Dendritic cell treated with granulocyte-macrophage colony-stimulating factor and Interleukin-4, amounts not matched to agents 40 ng/mL and 50 ng/mL, for 4 days (primary cell): ENCODE measurements at regions not wholly inside any gene's neighbourhood (a gene's known extent, or its start where the extent isn't known, plus 50 kb on each side); places are given as distances from the start of the nearest gene placed in this dataset.
"Not testable (repeated sequence)": the region's sequence is repeated elsewhere in the genome, so short reads cannot be mapped to it uniquely, and the experiment has no call there.

Experiments
- H3K27ac Mint-ChIP-seq: one replicate; pipeline ENCODE4 v1.8.0; 2022; ENCODE audit warnings: mild to moderate bottlenecking, mixed read lengths
- H3K27me3 Mint-ChIP-seq: one replicate; pipeline ENCODE4 v1.8.0; 2022; ENCODE audit warnings: mild to moderate bottlenecking, mixed read lengths
- H3K36me3 Mint-ChIP-seq: one replicate; pipeline ENCODE4 v1.8.0; 2022; ENCODE audit warnings: low read depth, mixed read lengths
- H3K4me1 Mint-ChIP-seq: one replicate; pipeline ENCODE4 v1.8.0; 2022; ENCODE audit warnings: low read depth, mixed read lengths
- H3K4me3 Mint-ChIP-seq: one replicate; pipeline ENCODE4 v1.8.0; 2022; ENCODE audit warnings: mild to moderate bottlenecking, moderate library complexity, mixed read lengths
- H3K9me3 Mint-ChIP-seq: one replicate; pipeline ENCODE4 v1.8.0; 2022; ENCODE audit warnings: mixed read lengths
- intact Hi-C: fragments of 100-400 bp; cut with micrococcal nuclease; formaldehyde crosslinking; loops from one replicate; pipeline ENCODE4 v1.15.0; 2022

DNA sequence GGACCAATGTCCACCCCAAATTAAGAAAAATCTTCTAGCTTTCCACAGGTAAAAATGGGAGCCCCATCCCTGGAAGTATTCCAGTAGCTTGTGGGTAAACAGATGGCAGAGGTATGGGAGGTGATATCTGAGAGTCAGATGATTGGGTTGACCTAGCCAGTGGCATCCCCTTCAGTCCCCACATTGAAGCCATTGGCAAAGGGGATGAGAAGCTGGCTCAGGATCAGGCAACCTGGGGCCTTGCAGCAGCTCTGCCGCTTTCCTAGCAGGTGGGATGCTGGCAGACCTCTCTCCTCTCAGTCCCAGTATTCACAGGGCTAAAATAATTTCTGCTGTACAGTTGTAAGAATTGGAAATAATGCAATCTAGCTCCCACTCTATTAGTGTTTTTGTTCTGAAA lies 108.9 kb upstream of the KCNG1 start:
- intact Hi-C loops = no loop called here
- Mint-ChIP-seq H3K27ac (no peak overlapping the region), H3K27me3 (peaks cover 7% of the 10 kb centered on the region), H3K4me1 (no peaks in the 10 kb centered on the region), H3K36me3 (no peaks in the 10 kb centered on the region), H3K9me3 (no peaks in the 10 kb centered on the region), H3K4me3 (no peak overlapping the region)

DNA sequence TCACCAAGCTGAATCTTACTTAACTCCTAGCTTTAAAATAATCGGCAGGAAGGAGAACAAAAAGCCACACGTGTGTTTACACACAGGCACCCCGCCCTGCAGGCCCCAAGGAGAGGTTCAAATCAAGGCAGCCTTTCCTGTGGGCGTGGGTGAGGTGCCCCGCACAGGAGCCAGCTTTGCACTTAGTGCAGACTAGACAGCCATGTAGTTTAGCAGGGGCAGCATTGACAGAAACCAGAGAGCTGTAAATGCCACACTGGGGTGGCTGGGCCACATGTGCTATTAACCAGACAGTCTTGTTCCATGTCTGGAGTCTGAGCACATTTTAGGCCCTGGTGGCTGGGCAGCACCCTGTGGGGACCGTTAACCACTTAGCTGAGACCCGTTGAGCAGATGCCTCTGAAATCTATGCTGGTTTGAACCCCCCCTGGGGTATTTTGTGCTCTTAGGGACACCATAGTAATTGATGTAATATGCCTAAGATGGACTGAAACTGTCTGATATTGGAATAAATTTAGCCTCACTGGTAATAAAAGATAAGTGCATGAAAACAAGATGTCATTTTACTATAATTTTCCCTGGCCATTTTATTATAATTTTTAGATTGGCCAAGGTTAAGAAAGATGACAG lies 106.4 kb upstream of the KCNG1 start:
- no peaks in the 10 kb centered on the region for H3K4me1 Mint-ChIP-seq
- intact Hi-C loops = no loop called here
- no peaks in the 10 kb centered on the region for H3K9me3 Mint-ChIP-seq
- no peak overlapping the region for H3K27ac Mint-ChIP-seq
- H3K27me3 Mint-ChIP-seq = peaks cover 14% of the 10 kb centered on the region
- H3K4me3 Mint-ChIP-seq = no peak overlapping the region
- H3K36me3 Mint-ChIP-seq = no peaks in the 10 kb centered on the region

DNA sequence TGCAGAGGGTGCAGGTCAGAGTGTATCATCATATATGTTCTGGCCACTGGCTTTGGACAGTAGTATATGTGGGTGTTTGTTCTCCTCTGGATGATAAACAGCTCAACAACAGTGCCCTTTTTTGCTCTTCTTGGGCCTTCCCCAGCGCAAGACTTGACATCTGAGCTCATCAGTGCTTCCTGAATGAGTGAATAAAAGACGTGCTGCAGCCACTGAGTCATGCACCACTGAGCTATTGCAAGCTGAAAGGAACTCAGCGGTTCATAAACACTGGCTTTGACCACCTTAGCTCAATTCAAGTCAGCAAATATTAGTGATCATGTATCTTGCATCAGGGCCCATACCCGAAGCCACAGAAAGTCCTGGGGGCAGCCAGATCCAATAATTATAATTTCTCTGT lies 105.3 kb upstream of the KCNG1 start:
- Mint-ChIP-seq H3K27ac (no peak overlapping the region), H3K27me3 (peaks cover 12% of the 10 kb centered on the region), H3K36me3 (no peaks in the 10 kb centered on the region), H3K9me3 (no peaks in the 10 kb centered on the region), H3K4me3 (no peak overlapping the region), H3K4me1 (no peaks in the 10 kb centered on the region)
- intact Hi-C loops = no loop called here

DNA sequence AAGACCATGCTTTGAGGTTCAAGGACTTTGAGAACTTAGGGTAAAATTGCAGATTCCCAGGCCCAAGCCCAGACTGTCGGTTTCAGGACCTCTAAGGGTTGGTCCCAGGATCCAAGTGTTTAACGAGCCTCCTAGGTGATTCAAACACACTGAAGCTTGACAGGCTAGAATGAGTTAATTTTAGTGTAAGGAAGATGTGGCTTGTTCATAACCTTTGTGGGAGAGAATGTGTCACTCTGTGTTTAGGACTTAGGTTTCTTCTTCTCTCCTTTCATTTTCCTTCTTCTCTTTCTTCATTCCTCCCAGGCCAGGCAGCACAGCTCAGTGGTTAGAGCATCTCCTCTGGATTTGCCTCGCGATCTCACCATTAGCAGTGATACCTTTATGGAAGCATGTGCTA lies 104.8 kb upstream of the KCNG1 start:
- H3K4me1 Mint-ChIP-seq = no peaks in the 10 kb centered on the region
- H3K27ac Mint-ChIP-seq = no peak overlapping the region
- peaks cover 13% of the 10 kb centered on the region for H3K27me3 Mint-ChIP-seq
- intact Hi-C loops = no loop called here
- no peaks in the 10 kb centered on the region for H3K36me3 Mint-ChIP-seq
- H3K9me3 Mint-ChIP-seq = no peaks in the 10 kb centered on the region
- no peak overlapping the region for H3K4me3 Mint-ChIP-seq

DNA sequence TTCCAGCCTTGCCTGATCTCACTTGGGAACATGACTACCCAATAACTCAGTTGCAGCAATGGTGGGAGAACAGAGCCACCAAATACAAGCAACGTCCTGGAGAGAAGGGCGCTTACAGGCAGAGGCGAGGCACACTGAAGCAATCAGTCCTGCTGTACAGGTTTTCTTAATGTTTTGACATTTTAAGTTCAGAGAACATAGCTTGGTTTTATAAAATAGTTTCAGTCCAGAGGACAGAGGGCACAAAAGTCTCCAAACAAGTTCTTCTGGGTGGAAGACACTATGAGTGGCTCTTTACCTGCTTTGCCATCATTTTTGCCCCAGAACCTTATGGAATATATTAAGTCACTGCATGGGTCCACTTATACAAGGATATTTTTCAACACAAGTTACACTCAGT lies 103.4 kb upstream of the KCNG1 start:
- Mint-ChIP-seq H3K27me3 (peaks cover 20% of the 10 kb centered on the region), H3K36me3 (no peaks in the 10 kb centered on the region)

DNA sequence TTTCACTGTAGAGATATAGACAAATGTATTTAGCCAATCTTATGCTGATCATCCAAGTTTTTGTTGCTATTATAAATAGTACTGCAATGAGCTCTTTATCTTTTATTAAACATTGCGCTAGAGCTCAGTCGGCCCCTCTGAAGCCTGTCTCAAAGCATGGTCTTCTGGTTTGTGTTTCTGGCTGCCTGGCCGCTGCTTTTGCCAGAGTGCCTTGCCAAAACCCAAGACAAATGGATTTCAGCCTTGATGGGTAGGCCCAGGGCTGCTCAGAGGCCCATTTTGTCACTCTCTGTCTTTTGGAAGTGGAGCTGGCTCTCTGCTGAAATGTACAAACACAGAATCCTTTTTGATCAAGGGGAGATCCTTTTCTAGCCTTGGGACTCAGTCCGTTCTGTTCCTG lies 102.9 kb upstream of the KCNG1 start:
- peaks cover 20% of the 10 kb centered on the region for H3K27me3 Mint-ChIP-seq
- no peak overlapping the region for H3K27ac Mint-ChIP-seq
- H3K4me1 Mint-ChIP-seq = no peaks in the 10 kb centered on the region
- intact Hi-C loops = no loop called here
- no peaks in the 10 kb centered on the region for H3K36me3 Mint-ChIP-seq
- no peaks in the 10 kb centered on the region for H3K9me3 Mint-ChIP-seq
- no peak overlapping the region for H3K4me3 Mint-ChIP-seq

More for the DNA sequence above, 103.4 kb upstream of the KCNG1 start:
- intact Hi-C loops = no loop called here
- Mint-ChIP-seq H3K4me1 (no peaks in the 10 kb centered on the region), H3K4me3 (no peak overlapping the region), H3K27ac (no peak overlapping the region), H3K9me3 (no peaks in the 10 kb centered on the region)

DNA sequence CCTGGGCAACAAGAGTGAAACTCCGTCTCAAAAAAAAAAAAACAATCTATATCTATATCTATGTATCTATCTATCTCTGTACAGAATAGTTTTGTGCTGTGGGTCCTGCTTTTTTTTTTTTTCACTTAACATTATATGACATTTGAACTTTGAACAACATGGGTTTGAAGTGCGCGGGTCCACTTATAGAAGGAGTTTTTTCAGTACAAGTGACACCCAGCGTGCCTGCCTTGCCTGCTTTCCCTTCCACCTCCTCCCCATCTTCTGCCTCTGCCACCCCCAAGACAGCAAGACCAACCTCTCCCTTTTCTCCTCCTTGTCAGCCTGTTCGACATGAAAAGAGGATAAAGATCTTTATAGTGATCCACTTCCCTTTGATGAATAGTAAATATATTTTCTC lies 102.2 kb upstream of the KCNG1 start:
- H3K9me3 Mint-ChIP-seq = no peaks in the 10 kb centered on the region
- peaks cover 19% of the 10 kb centered on the region for H3K27me3 Mint-ChIP-seq
- no peaks in the 10 kb centered on the region for H3K36me3 Mint-ChIP-seq
- H3K27ac Mint-ChIP-seq = no peak overlapping the region
- H3K4me3 Mint-ChIP-seq = no peak overlapping the region
- intact Hi-C loops = no loop called here
- H3K4me1 Mint-ChIP-seq = no peaks in the 10 kb centered on the region

DNA sequence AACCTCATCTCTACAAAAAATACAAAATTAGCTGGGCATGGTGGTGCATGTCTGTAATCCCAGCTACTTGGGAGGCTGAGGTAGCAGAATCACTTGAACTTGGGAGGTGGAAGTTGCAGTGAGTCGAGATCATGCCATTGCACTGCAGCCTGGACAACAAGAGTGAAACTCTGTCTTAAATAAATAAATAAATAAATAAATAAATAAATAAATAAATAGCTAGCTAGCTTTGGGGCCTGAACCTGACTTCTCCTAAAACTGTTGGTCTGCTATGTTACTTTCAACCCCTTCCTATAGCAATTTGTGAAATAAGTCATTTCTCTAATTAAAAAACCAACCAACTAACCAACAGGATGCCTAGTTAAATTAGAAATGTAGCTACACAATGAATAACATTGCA lies 101.0 kb upstream of the KCNG1 start:
- H3K36me3 Mint-ChIP-seq, H3K27ac Mint-ChIP-seq, H3K9me3 Mint-ChIP-seq, intact Hi-C loops, H3K4me3 Mint-ChIP-seq, H3K4me1 Mint-ChIP-seq: not testable (repeated sequence)
- H3K27me3 Mint-ChIP-seq = peaks cover 21% of the 10 kb centered on the region

DNA sequence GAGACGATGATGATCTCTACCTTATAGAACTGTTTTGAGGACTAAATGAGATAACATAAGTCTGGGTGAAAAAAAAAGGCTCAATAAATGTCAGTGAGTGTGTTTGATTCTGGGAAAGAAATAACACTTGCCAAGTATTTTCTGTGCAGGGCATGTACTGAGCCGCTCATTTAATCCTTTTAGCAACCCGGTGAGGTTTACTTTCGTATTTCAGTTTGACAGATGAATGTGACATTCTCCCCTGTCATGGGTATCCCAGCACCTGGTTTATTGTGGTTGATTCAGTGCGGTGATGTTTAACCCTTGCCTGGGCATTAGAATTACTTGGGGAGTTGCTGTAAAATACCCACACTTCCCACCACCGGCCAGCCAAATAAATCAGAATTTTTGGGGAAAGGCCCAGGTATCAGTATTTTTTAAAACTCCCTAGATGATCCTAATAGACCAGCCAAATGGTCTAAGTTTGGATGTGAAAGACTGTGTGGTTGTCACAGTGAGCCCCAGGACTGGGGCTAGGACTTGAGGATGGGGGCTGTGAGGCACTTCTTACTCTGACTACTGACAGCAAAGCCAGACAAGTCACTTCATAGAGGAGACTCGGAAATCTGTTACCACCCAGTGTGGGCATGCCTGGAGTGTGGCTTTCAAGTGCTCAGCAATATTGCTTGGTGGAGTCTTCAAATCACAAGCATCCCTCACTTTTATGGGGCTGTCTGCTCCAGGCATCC lies 100.2 kb upstream of the KCNG1 start:
- Mint-ChIP-seq H3K4me1 (no peaks in the 10 kb centered on the region), H3K27ac (no peak overlapping the region), H3K4me3 (no peak overlapping the region), H3K9me3 (no peaks in the 10 kb centered on the region), H3K36me3 (no peaks in the 10 kb centered on the region), H3K27me3 (peaks cover 21% of the 10 kb centered on the region)
- intact Hi-C loops = no loop called here

DNA sequence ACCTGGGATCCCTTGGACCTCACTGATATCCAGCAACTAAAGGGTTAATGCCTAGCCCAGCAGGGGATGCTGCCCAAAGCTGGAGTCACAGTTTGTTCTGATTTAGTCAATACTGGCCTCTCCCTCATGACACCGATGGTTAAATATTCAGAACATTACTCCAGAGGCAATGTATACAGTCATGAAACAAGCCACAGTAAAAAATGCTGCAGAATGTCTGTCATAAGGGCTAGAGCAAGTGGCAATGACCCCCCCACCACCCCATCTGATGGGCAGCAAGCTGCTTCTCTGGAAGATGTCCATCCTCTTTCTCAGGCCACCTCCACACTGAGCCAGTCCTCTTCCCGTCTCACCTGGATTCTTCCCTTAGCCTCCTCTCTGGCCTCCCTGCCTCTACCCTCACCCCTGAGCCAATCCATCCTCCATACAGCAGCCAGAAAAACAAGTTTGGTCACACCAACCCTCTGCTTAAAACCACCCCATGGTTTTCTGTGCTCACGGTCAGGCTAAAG lies 99.0 kb upstream of the KCNG1 start:
- H3K27ac Mint-ChIP-seq = no peak overlapping the region
- no peak overlapping the region for H3K4me3 Mint-ChIP-seq
- no peaks in the 10 kb centered on the region for H3K9me3 Mint-ChIP-seq
- no peaks in the 10 kb centered on the region for H3K4me1 Mint-ChIP-seq
- intact Hi-C loops = no loop called here
- H3K36me3 Mint-ChIP-seq = no peaks in the 10 kb centered on the region
- peaks cover 21% of the 10 kb centered on the region for H3K27me3 Mint-ChIP-seq

DNA sequence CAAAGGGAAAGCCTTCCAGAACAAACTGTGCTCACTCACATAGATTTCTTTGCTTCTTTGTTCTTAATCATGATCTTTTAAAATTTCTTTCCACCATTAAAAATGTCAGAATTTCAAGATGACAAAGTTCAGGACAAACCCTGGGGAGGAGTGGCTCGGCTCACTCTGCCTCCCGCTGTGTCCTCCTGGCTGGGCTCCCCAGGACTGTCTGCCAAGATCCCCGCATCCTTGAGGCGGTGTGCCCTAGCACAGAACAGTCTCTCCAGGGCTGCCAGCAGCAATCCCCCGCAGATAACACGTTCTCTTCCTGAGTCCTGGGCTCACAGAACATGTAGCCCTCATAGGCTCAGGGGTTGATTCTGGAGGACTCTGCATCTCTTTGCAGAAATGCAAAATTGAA lies 98.4 kb upstream of the KCNG1 start:
- H3K4me1 Mint-ChIP-seq = no peaks in the 10 kb centered on the region
- intact Hi-C loops = no loop called here
- H3K27me3 Mint-ChIP-seq = peaks cover 21% of the 10 kb centered on the region

DNA sequence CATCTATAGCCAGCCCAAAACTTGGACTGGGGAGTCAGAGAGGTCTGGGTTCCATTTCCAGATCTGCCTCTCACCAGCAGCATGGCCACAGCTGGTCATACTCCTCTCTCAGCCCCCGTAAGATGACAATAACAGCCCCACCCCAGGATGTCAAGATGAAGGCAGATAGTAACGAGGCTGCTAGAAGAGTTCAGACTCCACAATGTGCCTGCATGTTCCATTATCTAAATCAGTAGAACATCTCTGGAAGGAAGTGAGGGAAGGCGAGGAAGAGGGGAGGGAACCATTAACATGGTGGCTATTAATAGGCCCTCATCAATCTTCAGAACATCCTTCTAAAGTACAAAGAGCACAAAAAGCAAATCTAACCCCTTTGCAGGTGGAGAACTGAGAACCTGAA lies 98.0 kb upstream of the KCNG1 start:
- no peaks in the 10 kb centered on the region for H3K9me3 Mint-ChIP-seq
- H3K4me3 Mint-ChIP-seq = no peak overlapping the region
- H3K36me3 Mint-ChIP-seq = no peaks in the 10 kb centered on the region
- no peak overlapping the region for H3K27ac Mint-ChIP-seq
- H3K27me3 Mint-ChIP-seq = peaks cover 19% of the 10 kb centered on the region
- intact Hi-C loops = no loop called here
- H3K4me1 Mint-ChIP-seq = no peaks in the 10 kb centered on the region

More for the DNA sequence above, 98.4 kb upstream of the KCNG1 start:
- H3K36me3 Mint-ChIP-seq = no peaks in the 10 kb centered on the region
- no peak overlapping the region for H3K27ac Mint-ChIP-seq
- no peak overlapping the region for H3K4me3 Mint-ChIP-seq
- H3K9me3 Mint-ChIP-seq = no peaks in the 10 kb centered on the region

DNA sequence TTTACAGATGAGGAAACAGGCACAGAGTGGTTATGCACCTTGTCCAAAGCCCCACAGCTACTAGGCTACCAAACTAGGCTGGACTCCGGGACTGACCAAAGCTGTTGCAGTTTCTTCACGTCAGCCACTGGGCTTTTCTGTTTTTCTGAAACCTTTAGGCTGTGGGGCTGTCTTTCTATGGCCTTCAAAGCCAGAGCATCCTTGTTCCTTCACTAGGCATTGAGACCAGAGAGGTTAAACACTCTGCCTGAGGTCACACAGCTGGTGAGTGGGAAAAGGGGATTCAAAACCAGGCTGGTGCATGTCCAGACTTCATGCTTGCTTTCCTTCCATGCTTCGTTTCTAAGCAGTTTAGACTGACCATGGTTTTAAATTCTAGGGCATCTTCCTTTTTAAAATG lies 97.5 kb upstream of the KCNG1 start:
- no peak overlapping the region for H3K4me3 Mint-ChIP-seq
- H3K27me3 Mint-ChIP-seq = peaks cover 17% of the 10 kb centered on the region
- H3K4me1 Mint-ChIP-seq = no peaks in the 10 kb centered on the region
- H3K36me3 Mint-ChIP-seq = no peaks in the 10 kb centered on the region
- intact Hi-C loops = no loop called here
- H3K9me3 Mint-ChIP-seq = no peaks in the 10 kb centered on the region
- H3K27ac Mint-ChIP-seq = no peak overlapping the region

DNA sequence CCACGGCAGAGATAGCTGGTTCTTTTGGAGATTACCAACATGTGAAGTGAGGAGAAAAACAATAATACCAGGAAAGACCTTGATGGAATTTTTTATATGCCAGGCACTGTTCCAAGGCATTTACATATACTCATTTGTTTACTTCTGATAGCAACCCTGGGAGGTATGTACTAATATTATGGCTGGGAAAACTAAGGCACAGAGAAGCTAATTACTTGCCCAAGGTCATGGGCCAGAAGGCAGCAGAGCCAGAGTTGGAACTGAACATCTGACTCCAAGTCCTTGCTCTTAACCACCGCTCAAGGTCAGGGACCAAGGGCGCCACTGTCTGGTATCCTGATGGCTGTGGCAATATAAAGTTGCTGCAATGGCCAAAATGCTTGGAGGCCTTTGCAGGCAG lies 97.0 kb upstream of the KCNG1 start:
- intact Hi-C loops = no loop called here

More for the DNA sequence above, 97.0 kb upstream of the KCNG1 start:
- Mint-ChIP-seq H3K36me3 (no peaks in the 10 kb centered on the region), H3K4me3 (no peak overlapping the region), H3K27me3 (peaks cover 14% of the 10 kb centered on the region), H3K9me3 (no peaks in the 10 kb centered on the region), H3K27ac (no peak overlapping the region), H3K4me1 (no peaks in the 10 kb centered on the region)
